Fibroblast of peridontal ligament (primary cell): ENCODE measurements at regions not wholly inside any gene's neighbourhood (a gene's known extent, or its start where the extent isn't known, plus 50 kb on each side); places are given as distances from the start of the nearest gene placed in this dataset.
"Not testable (repeated sequence)": the region's sequence is repeated elsewhere in the genome, so short reads cannot be mapped to it uniquely, and the experiment has no call there.

Source experiments
- DNase-seq: peaks from one replicate; pipeline ENCODE4 v3.0.0-alpha.2; 2010; ENCODE audit errors: extremely low read depth

DNA sequence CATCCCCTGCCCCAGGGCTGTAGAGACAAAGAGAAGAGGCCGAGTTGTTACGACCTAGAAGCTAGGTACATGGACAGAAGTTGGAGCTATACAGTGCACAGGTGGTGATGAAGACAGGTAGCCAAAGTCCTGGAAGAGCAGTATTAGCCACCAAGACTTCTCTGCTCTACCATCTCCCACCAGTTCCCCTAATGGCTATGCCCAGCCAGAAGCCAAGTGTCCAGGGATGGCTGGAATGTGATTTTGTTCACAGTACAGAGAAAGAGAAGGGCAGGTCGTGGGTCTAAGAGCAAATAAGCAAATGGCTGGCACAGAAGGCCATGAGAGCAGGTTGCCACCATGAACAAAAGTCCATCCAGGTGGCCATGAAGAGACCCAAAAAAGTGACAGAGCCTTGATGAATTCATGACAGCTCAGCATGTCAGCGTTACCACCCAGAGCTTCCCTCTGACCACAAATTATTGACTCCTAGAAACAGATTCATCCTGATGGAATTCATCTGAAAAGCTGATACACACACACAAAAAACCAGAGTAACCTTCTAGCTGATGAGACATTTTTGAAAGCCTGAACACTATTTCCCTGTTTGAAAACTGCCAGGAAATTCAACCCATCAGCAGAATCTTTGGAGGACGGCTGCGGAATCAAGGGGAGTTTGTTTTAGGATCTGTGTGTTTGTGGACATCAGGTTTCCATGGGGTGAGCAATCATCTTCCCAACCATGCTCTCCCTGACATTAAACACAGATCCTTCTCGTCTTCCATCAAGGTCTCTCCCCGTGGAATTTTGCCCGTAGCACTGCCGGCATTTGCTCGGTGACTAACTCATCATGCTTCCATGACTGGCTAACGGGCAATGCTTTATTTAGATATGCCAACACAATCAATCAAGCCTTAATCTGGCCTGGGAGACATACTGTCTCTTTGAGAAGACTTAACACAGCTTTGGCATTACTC, 906.7 kb upstream of the AUTS2 start:
- DNase-seq = peak; percentile 94

DNA sequence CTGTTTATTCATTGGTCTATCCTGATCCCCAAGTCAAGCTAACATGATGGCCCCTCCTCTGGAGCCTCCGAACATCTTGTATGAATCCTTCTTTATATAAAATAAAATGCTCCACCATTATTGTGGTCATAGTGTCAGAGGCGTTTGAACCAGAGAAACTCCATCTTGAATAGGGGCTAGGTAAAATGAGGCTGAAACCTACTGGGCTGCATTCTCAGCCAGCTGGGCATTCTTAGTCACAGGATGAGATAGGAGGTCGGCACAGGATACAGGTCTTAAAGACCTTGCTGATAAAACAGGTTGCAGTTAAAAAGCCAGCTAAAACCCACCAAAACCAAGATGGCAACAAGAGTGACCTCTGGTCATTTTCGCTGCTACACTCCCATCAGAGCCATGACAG, 905.8 kb upstream of the AUTS2 start:
- DNase-seq = no peak

DNA sequence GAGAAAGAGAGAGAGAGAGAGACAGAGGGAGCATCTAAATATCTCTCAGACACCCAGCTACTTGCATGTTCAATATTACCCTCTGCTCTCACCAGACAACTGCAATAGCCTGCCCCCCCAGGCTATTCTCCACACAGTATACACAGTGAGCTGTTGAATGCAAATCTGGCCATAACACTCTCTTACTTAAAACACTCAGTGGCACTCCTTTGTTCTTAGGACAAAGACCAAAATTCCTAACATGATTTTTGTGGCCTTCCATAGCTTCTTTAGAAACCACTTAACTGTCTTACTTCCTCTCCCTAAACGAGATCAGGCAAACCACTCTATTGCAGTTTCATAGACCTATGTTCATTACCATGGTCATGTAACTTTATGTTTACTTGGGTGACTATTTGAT, 903.6 kb upstream of the AUTS2 start:
- no peak for DNase-seq

DNA sequence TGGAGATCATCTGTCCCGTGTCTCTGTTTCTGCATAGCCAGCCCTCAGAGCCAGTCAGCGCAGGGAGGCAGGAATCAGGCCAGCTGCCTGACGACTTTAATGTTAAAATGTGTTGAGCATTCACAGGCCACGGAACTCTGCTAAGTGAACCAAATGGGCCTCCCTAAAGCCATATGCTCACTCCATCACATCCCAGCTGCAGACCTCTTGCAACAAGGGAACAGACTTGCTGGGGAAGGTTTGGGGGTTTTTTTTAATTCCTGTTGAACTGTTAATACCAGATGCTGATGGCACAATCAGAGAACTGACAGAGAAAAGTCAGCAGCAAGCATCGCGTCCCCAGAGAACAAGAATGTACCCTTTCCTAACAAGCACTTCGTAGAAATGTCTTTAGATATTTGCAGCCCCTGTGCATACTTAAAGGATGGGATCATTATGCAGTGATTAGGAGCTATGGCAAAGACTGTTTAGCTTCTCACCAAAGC, 900.4 kb upstream of the AUTS2 start:
- peak; percentile 30 for DNase-seq

DNA sequence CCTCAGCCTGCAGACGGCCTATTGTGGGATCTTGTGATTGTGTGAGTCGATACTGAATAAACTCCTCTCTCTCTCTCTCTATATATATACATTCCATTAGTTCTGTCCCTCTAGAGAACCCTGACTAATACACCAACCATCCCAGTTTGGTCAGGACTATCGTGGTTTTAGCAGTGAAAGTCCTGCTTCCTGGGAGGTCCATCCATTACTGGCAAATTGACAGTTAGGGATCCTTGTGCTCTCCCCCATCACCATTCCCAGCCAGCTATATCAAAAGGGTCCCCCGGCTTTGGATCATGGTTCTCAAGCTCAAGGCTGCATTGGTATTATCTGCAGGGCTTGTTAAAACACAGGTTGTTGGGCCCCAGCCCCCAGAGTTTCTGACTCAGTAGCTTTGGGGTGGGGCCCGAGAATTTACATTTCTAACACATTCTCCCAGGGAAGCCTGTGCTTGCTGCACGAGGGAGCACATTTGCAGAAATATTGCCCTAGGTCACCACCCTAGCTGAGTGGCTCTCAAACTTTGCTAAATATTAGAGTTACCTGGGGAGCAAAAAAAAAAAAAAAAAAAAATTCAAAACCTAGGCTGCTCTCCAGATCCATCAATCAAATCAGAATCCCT, 899.1 kb upstream of the AUTS2 start:
- DNase-seq = peak; percentile 92

DNA sequence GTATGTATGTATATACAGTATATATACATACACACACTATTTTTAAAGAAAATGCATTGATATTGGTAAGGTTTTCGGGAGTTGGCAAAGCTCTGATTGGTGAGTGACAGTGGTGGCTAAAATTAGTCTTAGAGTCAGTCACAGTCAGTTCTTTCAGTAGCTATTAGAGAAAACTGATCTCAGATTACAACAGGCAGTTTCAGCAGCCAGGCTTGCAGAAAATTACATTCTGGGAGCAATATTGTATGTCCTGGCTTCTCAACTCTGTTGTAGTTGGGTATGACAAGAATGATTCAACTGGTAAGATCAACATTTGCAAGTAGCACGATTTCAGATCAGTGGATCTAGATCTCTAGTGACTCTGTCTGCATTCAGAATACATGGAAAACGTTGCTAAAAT, 897.9 kb upstream of the AUTS2 start:
- peak; percentile 80 for DNase-seq

DNA sequence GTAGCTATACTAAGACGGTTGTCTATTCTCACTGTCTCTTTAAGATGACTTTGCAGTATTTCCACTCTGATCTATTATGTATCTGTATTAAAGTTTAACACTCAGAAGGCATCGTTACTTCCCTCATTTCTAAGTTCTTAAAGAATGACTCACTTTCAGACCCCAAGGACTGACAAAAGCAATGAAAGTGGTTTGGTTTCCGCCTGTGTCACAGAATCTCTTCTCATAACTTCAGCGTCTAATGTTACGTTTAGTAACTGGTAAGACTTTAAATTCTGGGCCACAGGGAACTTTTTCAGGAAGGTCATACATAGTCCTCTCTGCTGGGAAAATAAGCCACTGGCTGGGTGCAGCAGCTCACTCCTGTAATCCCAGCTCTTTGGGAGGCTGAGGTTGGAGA, 892.0 kb upstream of the AUTS2 start:
- peak; percentile 90 for DNase-seq

DNA sequence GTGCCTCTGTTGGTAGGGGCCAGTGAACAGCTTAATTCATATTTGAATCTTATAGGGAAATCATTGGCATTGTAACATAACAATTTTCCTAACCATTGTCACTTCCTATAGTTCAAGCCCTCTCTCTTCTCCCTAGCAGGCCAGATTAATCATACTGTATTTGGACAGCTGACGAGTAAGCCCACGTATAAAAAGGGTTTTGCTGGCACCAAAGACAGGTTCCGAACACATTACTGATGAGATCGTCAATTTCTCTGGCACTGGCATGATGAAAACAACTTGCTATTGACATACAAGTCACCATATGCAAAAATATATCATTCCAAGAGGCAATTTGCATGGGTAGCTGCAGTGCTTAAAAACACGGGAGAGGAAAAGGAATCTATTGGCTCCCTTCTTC, 891.1 kb upstream of the AUTS2 start:
- DNase-seq = no peak

DNA sequence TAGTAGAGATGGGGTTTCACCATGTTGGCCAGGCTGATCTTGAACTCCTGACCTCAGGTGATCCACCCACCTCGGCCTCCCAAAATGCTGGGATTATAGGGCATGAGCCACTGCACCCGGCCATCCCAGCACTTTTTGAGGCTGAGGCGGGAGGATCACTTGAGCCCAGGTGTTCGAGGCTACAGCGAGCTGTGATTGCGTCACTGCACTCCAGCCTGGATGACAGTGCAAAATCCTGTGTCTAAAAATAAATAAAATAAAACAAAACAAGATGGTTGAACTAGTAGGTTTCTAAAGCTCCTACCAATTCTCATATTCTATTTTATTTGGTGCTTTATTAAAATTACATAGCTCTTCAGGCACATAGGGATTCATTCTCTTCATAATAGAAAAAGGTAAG, 890.3 kb upstream of the AUTS2 start:
- DNase-seq = no peak

DNA sequence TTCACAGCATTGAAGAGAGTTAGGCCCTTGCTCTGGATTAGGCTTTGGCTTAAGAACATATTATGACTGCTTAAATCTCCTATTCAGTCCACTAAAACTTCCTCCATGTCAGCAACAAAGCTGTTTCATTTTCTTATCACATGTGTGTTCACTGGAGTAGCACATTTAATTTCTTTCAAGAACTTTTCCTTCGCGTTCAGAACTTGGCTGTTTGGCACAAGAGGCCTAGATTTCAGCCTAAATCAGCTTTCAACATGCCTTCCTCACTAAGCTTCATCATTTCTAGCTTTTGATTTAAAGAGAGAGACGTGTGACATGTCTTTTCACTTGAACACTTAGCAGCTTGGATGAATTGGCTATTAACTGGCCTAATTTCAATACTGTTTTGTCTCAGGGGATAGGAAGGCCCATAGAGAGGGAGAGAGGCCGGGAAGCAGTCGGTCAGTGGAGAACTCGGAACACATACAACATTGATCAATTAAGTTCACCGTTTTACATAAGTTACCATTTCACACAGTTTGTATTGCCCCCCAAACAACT, 885.2 kb upstream of the AUTS2 start:
- DNase-seq = no peak

DNA sequence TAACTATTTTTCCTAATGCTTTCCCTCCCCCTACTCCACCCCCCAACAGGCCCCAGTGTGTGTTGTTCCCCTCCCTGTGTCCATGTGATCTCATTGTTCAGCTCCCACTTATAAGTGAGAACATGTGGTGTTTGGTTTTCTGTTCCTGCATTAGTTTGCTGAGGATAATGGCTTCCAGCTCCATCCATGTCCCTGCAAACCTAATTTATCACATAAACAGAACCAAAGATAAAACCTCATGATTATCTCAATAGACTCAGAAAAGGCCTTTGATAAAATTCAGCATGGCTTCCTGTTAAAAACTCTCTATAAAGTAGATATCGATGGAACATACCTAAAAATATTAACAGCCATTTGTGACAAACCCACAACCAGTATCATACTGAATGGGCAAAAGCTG, 884.1 kb upstream of the AUTS2 start:
- not testable (repeated sequence) for DNase-seq

DNA sequence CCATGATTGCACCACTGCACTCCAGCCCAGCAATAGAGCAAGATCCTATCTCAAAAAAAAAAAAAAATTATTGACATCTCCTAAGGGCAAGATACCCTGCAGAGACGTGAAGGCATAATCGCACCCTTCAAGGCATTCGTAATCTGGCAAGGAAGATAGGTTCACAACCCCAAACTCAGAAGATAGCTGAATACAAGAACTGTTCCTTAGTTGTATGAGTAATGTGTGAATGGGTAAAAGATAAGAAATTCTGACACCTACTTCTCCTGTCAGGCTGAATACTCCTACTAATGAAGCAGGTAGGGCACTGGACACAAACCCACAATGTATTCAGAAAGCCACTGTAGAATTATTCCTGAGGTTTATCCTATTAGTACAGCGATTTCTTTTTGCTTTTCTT, 882.4 kb upstream of the AUTS2 start:
- DNase-seq = no peak

DNA sequence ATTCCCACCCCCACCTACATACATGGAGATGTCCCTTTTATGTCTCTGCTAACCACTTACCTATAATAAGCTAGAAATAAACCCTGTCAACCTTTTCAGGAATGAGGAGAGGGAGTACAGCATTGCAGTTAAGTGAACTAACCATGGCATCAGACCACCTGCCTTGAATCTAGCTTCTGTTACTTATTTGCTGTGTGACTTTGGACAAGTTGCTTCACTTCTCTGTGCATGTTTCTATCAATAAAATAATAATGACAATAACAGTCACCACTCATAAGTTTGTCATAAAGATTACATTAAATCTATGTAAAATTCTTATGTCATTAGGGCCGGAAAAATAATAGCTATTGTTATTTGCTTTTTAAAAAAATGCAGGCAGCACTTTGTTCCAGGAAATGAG, 881.1 kb upstream of the AUTS2 start:
- no peak for DNase-seq

DNA sequence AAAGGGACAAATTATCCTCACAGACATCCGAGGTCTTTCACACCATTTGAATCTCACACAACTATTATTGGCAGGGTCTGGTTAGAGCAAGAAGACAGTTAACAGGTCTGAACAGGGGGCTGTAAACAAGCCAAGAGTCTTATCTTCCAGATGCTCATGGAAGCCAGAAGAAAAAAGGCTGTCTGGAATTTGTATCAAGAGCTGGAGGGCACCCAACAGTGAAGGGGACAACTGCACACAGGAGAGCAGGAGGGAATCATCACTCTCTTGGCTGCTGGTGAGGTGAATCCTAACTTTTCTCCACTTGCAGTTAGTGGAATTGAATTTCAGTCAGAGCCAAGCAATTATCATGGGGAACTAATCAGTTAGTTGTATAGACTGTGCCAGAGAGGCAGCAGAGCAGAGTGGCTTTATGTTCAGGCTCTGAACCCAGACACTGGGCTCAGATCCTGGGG, 880.2 kb upstream of the AUTS2 start:
- DNase-seq = no peak

DNA sequence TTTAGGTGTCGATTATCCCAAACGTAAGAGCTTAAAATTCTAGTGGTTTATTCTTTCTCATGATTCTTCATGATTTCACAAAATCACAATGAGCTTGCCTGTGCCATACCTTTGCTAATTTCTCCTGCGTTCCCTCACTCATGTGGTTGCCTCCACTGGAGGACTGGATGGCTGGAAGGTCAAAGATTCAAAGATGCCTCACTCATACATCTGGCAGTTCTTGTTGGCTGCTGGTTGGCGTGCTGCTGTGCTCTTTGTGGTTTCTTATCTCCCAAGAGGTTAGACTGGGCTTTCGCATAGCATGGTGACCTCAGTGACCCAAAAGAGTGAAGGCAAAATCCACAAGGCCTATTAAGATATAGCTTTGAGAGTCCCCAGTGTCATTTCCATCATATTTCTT, 877.6 kb upstream of the AUTS2 start:
- DNase-seq = peak; percentile 71

DNA sequence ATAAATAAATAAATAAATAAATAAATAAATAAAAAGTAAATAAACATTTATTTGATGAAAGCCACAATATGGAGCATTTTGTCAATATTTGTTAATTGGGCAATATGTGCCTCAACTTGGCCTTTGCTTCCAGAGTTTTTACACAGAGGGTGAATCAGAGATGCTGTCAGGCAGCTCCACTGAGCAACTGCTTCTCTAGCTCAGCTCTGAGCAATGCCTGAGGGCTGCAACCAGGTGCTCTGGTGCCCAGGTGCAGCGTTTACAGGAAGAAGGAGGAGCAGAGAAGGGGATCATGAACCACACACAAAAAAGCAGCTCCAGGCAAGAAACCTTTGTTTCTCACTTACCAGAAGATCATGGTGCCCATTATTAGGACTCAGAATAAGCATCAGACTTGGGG, 876.2 kb upstream of the AUTS2 start:
- no peak for DNase-seq

DNA sequence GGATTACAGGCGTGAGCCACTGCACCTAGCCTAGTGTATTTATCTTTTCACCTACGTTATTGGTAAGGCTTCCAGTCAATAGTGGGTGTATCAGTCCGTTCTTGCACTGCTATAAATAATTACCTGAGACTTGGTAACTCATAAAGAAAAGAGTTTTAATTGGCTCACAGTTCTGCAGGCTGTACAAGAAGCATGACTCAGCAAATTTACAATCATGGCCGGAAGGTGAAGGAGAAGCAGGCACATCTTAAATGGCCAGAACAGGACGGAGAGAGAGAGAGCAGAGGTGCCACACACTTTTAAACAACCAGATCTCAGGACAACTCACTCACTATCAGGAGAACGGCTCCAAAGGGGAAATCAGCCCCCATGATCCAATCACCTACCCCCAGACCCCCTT, 873.3 kb upstream of the AUTS2 start:
- DNase-seq = no peak

DNA sequence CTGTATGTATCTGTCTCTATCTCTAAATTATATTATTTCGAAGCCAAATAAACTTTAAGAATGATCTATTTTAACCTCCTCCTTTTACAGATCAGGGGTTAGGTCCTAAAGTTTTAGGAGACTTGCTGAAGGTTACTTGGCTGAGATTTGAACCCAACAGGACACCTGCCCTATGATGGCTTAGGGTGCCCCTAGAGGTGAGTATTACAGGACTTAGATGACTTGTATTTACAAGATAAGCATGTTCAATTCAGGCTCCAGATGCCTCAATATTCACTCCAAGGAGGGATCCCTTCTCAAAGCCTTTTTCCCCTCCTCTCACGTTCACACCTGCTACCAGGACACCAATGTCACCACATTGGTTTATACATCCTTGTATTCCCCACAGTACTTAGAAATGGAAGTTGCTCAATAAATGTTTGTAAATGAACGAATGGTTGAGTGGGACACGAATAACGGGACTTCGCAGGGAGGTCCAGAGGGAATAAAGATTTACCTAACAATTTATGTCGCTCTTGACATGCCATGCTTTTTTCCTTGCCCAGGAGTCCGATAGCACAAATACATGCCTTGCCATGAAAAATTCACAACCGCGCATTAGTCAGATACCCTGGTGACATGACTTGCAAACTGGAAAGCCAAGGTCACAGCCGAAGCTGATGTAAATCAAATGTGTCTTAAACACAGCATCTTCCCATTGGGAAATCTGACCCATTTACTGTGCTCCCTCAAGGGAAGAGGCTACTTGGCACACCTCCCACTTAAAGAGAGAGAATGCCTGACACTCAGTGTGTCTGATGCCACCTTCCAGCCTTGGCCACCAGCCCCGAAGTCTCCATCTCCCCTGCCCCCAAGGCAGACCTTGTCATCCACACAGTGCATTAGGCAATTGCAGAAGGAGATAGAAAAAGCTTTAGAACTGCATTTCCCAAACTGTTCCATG, 872.2 kb upstream of the AUTS2 start:
- no peak for DNase-seq

DNA sequence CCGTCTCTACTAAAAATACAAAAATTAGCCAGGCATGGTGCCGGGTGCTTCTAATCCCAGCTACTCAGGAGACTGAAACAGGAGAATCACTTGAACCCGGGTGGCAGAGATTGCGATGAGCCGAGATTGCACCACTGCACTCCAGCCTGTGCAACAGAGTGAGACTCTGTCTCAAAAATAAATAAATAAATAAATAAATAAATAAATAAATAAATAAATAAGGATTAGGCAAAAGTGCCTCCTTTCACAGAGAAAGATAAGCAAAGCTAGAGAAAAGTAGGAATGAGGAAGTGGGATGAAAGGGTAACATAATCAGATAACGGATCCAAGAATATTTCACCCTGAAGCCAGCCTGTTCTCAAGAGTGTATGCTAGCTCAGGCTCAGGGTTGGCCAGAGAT, 869.6 kb upstream of the AUTS2 start:
- not testable (repeated sequence) for DNase-seq

DNA sequence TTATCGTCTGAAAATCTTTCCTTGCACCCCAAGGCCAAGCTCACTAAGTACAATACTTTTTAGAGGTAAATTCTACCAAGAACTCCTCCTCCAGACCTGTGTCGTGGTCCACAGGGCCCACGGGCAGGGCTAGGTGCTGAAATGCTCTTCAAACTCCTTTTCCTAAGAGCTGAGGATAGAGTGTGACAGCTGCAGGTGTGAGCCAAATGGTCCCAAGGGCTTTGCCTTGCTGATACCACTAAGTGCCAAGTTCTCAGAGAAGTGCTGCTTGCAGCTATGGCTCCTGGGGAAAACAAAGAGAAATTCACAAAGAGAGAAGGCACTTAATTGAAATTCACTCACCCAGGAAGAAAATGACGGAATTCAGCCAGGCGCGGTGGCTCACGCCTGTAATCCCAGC, 868.9 kb upstream of the AUTS2 start:
- DNase-seq = no peak

DNA sequence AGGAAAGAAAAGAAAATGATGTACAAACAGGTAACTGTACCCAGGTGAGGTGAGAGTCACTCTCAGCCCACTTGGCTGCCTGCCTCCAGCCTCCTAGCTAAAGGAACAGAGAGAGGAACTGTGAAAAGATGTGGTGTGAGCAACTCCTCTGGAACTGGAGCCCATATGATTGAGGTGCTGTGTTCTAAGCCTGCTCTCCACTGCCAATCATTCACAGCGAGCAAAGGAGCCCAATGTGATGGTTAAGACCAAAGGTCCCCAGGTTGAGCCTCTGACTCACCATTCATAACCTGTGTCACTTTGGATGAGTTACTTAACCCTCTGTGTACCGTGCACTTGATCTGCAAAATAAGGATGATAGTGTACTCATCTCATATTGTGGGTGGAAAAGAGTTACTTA, 868.1 kb upstream of the AUTS2 start:
- no peak for DNase-seq

DNA sequence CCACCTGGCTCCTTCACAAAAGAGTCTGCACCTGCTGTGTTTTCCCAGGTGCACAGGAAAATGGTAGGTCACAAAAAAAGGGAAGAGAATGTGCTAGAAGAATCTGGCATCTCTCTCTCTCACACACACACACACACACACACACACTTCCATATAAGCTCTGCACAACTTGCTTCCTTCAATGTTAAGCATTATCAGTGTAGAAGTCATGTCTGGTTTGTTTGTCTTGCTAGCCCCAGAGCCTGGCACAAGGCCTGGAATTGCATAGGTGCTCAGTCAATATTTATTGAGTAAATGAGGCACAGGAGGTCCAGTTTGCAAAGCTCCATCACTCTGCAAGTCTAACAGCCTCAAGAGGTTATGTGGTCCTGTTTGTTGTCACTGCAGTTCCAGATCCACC, 867.3 kb upstream of the AUTS2 start:
- no peak for DNase-seq
